ENCODE measurements at regions not wholly inside any gene's neighbourhood (a gene's known extent, or its start where the extent isn't known, plus 50 kb on each side); places are given as distances from the start of the nearest gene placed in this dataset.
A peak's percentile ranks its signal among the peaks of the same experiment; 100 is the strongest.

GRCh38 chr6:14841901-14842421, 403.9 kb upstream of the JARID2 start:
- no peak for DNase-seq

- DNase-seq, result no peak
These were observed 401.5 kb upstream of the JARID2 start for GRCh38 chr6:14844411-14844810.

GRCh38 chr6:14848019-14848418, 397.9 kb upstream of the JARID2 start:
- no peak for DNase-seq

- DNase-seq, result no peak
These were observed 396.7 kb upstream of the JARID2 start for GRCh38 chr6:14849185-14849584.

- DNase-seq, result no peak
These were observed 394.6 kb upstream of the JARID2 start for GRCh38 chr6:14851281-14851680.

- DNase-seq, result no peak
These were observed 393.5 kb upstream of the JARID2 start for GRCh38 chr6:14852375-14852774.

- DNase-seq, result no peak
These were observed 389.7 kb upstream of the JARID2 start for GRCh38 chr6:14856177-14856576.

- no peak for DNase-seq
These were observed 388.9 kb upstream of the JARID2 start for GRCh38 chr6:14857001-14857400.

GRCh38 chr6:14857501-14857900, 388.4 kb upstream of the JARID2 start:
- no peak for DNase-seq

GRCh38 chr6:14858808-14859207, 387.1 kb upstream of the JARID2 start:
- no peak for DNase-seq

GRCh38 chr6:14860774-14861173, 385.1 kb upstream of the JARID2 start:
- DNase-seq, result no peak

- no peak for DNase-seq
These were observed 384.4 kb upstream of the JARID2 start for GRCh38 chr6:14861491-14861943.

- DNase-seq, result no peak
These were observed 383.0 kb upstream of the JARID2 start for GRCh38 chr6:14862845-14863244.

- DNase-seq, result no peak
These were observed 381.7 kb upstream of the JARID2 start for GRCh38 chr6:14863902-14864850.

- DNase-seq, result no peak
These were observed 380.3 kb upstream of the JARID2 start for GRCh38 chr6:14865531-14866100.

- DNase-seq, result no peak
These were observed 378.1 kb upstream of the JARID2 start for GRCh38 chr6:14867802-14868201.

- DNase-seq, result peak; percentile 96
These were observed 374.6 kb upstream of the JARID2 start for GRCh38 chr6:14871221-14871620.

- no peak for DNase-seq
These were observed 372.8 kb upstream of the JARID2 start for GRCh38 chr6:14873101-14873500.

GRCh38 chr6:14873781-14874441, 372.0 kb upstream of the JARID2 start:
- DNase-seq, result no peak

- DNase-seq, result no peak
These were observed 370.8 kb upstream of the JARID2 start for GRCh38 chr6:14874975-14875480.

- DNase-seq, result no peak
These were observed 370.3 kb upstream of the JARID2 start for GRCh38 chr6:14875481-14876063.

GRCh38 chr6:14876778-14877613, 368.9 kb upstream of the JARID2 start:
- no peak for DNase-seq

Data from NCI-H2171 (cell line).